ENCODE measurements at regions not wholly inside any gene's neighbourhood (a gene's known extent, or its start where the extent isn't known, plus 50 kb on each side); places are given as distances from the start of the nearest gene placed in this dataset.
"Not testable (repeated sequence)": the region's sequence is repeated elsewhere in the genome, so short reads cannot be mapped to it uniquely, and the experiment has no call there.

DNA sequence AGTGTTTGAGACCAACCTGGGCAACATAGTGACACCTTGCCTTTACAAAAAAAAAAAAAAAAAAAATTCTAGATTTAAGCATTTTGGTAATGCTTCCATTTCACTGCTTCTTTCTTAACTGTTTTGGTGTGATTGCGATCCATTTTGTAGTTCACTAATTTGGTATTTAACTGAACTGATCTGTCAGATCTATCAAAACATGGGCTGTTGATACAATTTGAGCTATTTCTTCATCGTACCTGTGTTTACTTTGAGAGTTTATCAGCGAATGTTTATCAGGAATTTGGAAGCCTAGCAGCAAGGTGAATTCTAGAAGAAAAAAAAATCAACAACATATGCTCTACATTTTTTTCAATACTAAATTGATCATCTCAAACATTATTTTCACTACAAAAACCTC, 864.9 kb upstream of the WWC1 start:
- TF ChIP-seq, protein P1, sequence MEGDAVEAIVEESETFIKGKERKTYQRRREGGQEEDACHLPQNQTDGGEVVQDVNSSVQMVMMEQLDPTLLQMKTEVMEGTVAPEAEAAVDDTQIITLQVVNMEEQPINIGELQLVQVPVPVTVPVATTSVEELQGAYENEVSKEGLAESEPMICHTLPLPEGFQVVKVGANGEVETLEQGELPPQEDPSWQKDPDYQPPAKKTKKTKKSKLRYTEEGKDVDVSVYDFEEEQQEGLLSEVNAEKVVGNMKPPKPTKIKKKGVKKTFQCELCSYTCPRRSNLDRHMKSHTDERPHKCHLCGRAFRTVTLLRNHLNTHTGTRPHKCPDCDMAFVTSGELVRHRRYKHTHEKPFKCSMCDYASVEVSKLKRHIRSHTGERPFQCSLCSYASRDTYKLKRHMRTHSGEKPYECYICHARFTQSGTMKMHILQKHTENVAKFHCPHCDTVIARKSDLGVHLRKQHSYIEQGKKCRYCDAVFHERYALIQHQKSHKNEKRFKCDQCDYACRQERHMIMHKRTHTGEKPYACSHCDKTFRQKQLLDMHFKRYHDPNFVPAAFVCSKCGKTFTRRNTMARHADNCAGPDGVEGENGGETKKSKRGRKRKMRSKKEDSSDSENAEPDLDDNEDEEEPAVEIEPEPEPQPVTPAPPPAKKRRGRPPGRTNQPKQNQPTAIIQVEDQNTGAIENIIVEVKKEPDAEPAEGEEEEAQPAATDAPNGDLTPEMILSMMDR (IDR thresholded peaks at IDR 0.05), result no peak
- Histone ChIP-seq H3K4me3 (no peak overlapping the region), H3K27ac (no peak overlapping the region)
- DNase-seq (ENCODE audit: low spot score), result no peak

GRCh38 chr5:167427641-167428040, 863.8 kb upstream of the WWC1 start:
- not testable (repeated sequence) for H3K4me3 ChIP-seq; DNase-seq (ENCODE audit: low spot score); H3K27ac ChIP-seq

- no peak for DNase-seq (ENCODE audit: low spot score)
- TF ChIP-seq, protein P1 (IDR thresholded peaks at IDR 0.05), result no peak
Measured at GRCh38 chr5:167440846-167441245, 850.6 kb upstream of the WWC1 start.

GRCh38 chr5:167442922-167443321, 848.5 kb upstream of the WWC1 start:
- Histone ChIP-seq H3K27ac (no peak overlapping the region), H3K4me3 (no peak overlapping the region)
- TF ChIP-seq, protein P1 (IDR thresholded peaks at IDR 0.05), result no peak
- DNase-seq (ENCODE audit: low spot score), result no peak

More at GRCh38 chr5:167440846-167441245, 850.6 kb upstream of the WWC1 start:
- Histone ChIP-seq H3K27ac (no peak overlapping the region), H3K4me3 (no peak overlapping the region)

DNA sequence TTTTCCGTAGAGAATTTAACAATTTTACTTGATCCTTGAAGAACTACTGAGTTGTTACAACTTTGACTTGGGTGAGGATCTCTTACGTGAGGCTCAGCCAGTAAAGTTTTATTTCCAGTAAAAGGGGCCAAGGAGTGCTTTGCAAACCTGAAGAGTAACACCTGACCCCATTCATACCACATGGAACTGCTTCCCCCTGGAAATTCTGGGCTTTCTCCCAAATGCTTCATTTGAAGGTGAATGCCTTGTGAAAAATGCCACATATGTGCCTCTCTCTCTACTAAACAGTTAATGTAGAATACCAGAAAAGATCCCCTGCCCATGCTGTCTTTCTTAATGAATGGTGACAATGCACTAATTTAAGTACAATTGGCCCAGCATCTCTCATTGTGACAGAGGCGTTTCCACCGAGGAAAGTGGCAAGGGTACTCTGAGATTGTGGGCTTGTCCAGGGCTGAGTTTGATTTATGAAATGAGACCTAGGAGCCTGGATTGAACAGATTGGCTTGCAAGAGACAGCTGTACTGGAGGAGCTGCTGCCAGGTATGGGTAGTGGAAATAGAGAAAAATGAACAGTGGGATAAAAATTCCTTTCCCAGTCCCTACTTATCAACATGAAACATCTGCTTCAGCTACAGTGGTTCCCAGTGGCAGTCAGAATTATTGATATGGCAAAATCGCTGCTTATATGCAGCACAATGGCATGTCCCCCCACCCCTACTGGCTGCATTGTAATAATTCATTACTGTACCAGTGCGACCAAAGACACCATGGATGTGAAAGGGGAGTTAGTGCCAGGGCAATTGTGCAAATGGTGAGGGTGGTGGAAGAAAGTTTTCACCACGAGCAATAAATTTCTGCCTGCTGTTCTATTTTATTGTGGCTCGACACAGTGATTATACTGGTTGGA, 843.7 kb upstream of the WWC1 start:
- TF ChIP-seq, protein P1 (IDR thresholded peaks at IDR 0.05), result no peak
- H3K27ac ChIP-seq, result no peak overlapping the region
- no peak for DNase-seq (ENCODE audit: low spot score)
- H3K4me3 ChIP-seq, result no peak overlapping the region

DNA sequence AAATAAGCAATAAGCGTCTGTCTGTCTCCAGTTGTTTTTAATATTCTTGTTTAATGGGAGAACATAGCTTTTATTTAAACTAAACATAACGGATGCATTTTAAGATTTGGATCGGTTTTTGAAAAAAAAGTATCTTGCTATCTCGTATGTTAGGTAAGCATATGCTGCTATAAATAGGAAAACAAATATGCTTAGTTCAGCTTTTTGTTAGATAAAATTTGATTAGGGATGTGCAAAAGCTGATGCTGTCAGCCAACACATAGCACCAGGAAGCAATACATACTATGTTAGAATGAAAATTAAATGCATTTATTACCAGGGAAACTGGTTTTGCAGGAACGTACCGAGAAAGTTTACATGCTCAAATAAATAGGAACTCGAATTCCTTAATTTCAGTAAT, 843.1 kb upstream of the WWC1 start:
- TF ChIP-seq, protein P1 (IDR thresholded peaks at IDR 0.05), result no peak
- DNase-seq (ENCODE audit: low spot score), result no peak
- no peak overlapping the region for H3K4me3 ChIP-seq

GRCh38 chr5:167451076-167451475, 840.4 kb upstream of the WWC1 start:
- TF ChIP-seq, protein P1 (IDR thresholded peaks at IDR 0.05), result no peak
- no peak for DNase-seq (ENCODE audit: low spot score)
- H3K27ac ChIP-seq, result no peak overlapping the region
- H3K4me3 ChIP-seq, result no peak overlapping the region

More for the DNA sequence above, 843.1 kb upstream of the WWC1 start:
- H3K27ac ChIP-seq, result no peak overlapping the region
